Spleen (tissue), 11 donors: ENCODE measurements at regions not wholly inside any gene's neighbourhood (a gene's known extent, or its start where the extent isn't known, plus 50 kb on each side); places are given as distances from the start of the nearest gene placed in this dataset.

Experiments
- DNase-seq: peaks from one replicate; pipeline ENCODE4 v3.0.0-alpha.2; 2020
- H3K27ac ChIP-seq, 8 donors: fragments of 200-600 bp; sonication (generic) in 7 of 8; 1 replicate in 4 of 8; 2 replicates in 4 of 8; pipeline versions ENCODE4 v1.5.0 to v1.8.0; 2016 to 2021; ENCODE audit warnings: inconsistent platforms in 4 of 8, mild to moderate bottlenecking in 4 of 8, moderate library complexity in 1 of 8
- H3K27me3 ChIP-seq, 7 donors: fragments of 200-600 bp; sonication (generic) in 6 of 7; replicated peaks in 1 of 7; 1 replicate in 4 of 7; 2 replicates in 3 of 7; pipeline versions ENCODE4 v1.5.0 to v1.8.0; 2016 to 2021; ENCODE audit warnings: inconsistent platforms in 3 of 7, mild to moderate bottlenecking in 1 of 7
- H3K36me3 ChIP-seq, 6 donors: fragments of 200-600 bp; sonication (generic) in 5 of 6; 1 replicate in 4 of 6; 2 replicates in 2 of 6; pipeline versions ENCODE4 v1.5.0 to v1.8.0; 2016 to 2021; ENCODE audit warnings: inconsistent platforms in 2 of 6
- H3K4me1 ChIP-seq, 6 donors: fragments of 200-600 bp; sonication (generic) in 5 of 6; 1 replicate in 3 of 6; 2 replicates in 3 of 6; pipeline versions ENCODE4 v1.5.0 to v1.8.0; 2016 to 2021; ENCODE audit warnings: inconsistent platforms in 3 of 6
- H3K4me3 ChIP-seq, 8 donors: fragments of 200-600 bp; sonication (generic) in 7 of 8; 1 replicate in 4 of 8; 2 replicates in 4 of 8; pipeline versions ENCODE4 v1.5.0 to v1.8.0; 2016 to 2021; ENCODE audit warnings: inconsistent platforms in 4 of 8, mild to moderate bottlenecking in 4 of 8, moderate library complexity in 2 of 8
- H3K9me3 ChIP-seq, 8 donors: fragments of 200-600 bp; sonication (generic) in 7 of 8; 1 replicate in 4 of 8; 2 replicates in 4 of 8; pipeline versions ENCODE4 v1.5.0 to v1.8.0; 2016 to 2021; ENCODE audit warnings: inconsistent platforms in 4 of 8
- POLR2A ChIP-seq, 3 donors: fragments of 450-650 bp; IDR thresholded peaks; one replicate each; pipeline ENCODE4 v1.5.1; 2017; ENCODE audit warnings: antibody characterized with exemption in 3 of 3, mild to moderate bottlenecking in 1 of 3
- POLR2AphosphoS5 ChIP-seq, 3 donors: sonication (generic); formaldehyde crosslinking; IDR thresholded peaks; one replicate each; pipeline ENCODE4 v1.5.1; 2017; ENCODE audit warnings: antibody characterized with exemption in 3 of 3
- WGBS, 5 donors: extraction: QIAGEN DNeasy Blood & Tissue Kit in 3 of 5; methylation state at CpG; one replicate each; pipeline versions ENCODE4 v1.1.5 to v1.1.7; 2013 to 2018; 5-methylcytosine and 5-hydroxymethylcytosine counted together
- intact Hi-C: fragments of 100-400 bp; cut with DNase I; formaldehyde crosslinking; loops from one replicate; pipeline ENCODE4 v1.15.0; 2023; ENCODE audit warnings: low total_unique reads
- TF ChIP-seq, protein P1 (sequence below), 11 experiments: fragments of 200-600 bp in 7 of 11; fragments of 450-650 bp in 4 of 11; sonication (generic) in 4 of 11; IDR thresholded peaks in 8 of 11; conservative IDR thresholded peaks in 3 of 11; 1 replicate in 7 of 11; 2 replicates in 4 of 11; pipeline versions ENCODE4 v1.4.0 to v1.8.0; 2016 to 2021; ENCODE audit warnings: antibody characterized with exemption in 11 of 11, inconsistent platforms in 4 of 11, mild to moderate bottlenecking in 1 of 11
- donor health status: healthy with polysubstance abuse.
- donor health status: DM: no; HTN: no; CAD: no; lungs with moderate emphysema.
- donor health status: DM: no; HTN: no; CAD: no.
- donor health status: Bipolar disorder and iron deficiency.
- donor health status: healthy.
- donor health status: DM: no; HTN: no; CAD: no.
- donor health status: DM: yes; HTN: yes; CAD: no.

GRCh38 chr13:21905486-21905885 lies 234.6 kb downstream of the FGF9 start:
- whole genome bisulfite sequencing, 5 donors = 73 to 86% (median 82%) methylated on average over 5 of the region's 5 CpGs
- Histone ChIP-seq H3K27me3 (no peaks in the 10 kb centered on the region), H3K27ac (no peak overlapping the region), H3K4me3 (no peak overlapping the region), H3K4me1 (no peaks in the 10 kb centered on the region), H3K9me3 (no peaks in the 10 kb centered on the region), H3K36me3 (no peaks in the 10 kb centered on the region)
- DNase-seq = no peak
- no peak for TF ChIP-seq POLR2A (IDR thresholded peaks at IDR 0.05)
- TF ChIP-seq, protein P1, sequence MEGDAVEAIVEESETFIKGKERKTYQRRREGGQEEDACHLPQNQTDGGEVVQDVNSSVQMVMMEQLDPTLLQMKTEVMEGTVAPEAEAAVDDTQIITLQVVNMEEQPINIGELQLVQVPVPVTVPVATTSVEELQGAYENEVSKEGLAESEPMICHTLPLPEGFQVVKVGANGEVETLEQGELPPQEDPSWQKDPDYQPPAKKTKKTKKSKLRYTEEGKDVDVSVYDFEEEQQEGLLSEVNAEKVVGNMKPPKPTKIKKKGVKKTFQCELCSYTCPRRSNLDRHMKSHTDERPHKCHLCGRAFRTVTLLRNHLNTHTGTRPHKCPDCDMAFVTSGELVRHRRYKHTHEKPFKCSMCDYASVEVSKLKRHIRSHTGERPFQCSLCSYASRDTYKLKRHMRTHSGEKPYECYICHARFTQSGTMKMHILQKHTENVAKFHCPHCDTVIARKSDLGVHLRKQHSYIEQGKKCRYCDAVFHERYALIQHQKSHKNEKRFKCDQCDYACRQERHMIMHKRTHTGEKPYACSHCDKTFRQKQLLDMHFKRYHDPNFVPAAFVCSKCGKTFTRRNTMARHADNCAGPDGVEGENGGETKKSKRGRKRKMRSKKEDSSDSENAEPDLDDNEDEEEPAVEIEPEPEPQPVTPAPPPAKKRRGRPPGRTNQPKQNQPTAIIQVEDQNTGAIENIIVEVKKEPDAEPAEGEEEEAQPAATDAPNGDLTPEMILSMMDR (IDR thresholded peaks at IDR 0.05 in 8 of 11, conservative IDR thresholded peaks at IDR 0.05 in 3 of 11) = no peak
- TF ChIP-seq POLR2AphosphoS5 (IDR thresholded peaks at IDR 0.05) = no peak
- intact Hi-C loops = no loop called here

- H3K36me3 ChIP-seq = no peaks in the 10 kb centered on the region
- WGBS, 5 donors = 71 to 85% (median 74%) methylated on average over 7 of the region's 7 CpGs
- H3K4me3 ChIP-seq = no peak overlapping the region
- intact Hi-C loops = no loop called here
- DNase-seq = no peak
- no peaks in the 10 kb centered on the region for H3K9me3 ChIP-seq
- peaks cover 0 to 3% (median 0%) of the 10 kb centered on the region in 7 donors for H3K27me3 ChIP-seq
- no peak overlapping the region for H3K27ac ChIP-seq
- TF ChIP-seq, protein P1 (IDR thresholded peaks at IDR 0.05 in 8 of 11, conservative IDR thresholded peaks at IDR 0.05 in 3 of 11) = no peak
- TF ChIP-seq POLR2A (IDR thresholded peaks at IDR 0.05) (no peak), POLR2AphosphoS5 (IDR thresholded peaks at IDR 0.05) (no peak)
- H3K4me1 ChIP-seq = no peaks in the 10 kb centered on the region
Measured at GRCh38 chr13:21909331-21909730, 238.5 kb downstream of the FGF9 start.

DNA sequence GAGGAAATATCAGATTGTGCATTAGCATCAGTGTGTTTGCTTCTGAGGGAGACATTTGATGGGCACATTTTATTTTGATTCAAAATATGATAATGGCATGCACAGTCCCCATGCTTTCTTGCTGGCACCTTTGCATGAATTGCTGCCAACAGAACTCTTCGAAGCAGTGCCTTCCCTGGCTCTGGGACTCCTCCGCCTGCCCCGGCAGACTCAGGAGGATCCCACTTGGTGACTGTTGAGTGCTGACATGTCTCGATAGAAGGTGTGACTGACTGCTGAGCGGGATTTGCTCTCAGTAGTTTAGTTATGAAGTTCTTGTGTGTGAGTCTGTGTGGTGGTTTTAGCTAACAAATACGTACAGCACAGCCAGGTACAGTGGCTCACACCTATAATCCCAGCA lies 239.7 kb downstream of the FGF9 start:
- H3K9me3 ChIP-seq = no peaks in the 10 kb centered on the region
- intact Hi-C loops = no loop called here
- H3K36me3 ChIP-seq = no peaks in the 10 kb centered on the region
- no peak overlapping the region for H3K4me3 ChIP-seq
- 81 to 94% (median 87%) methylated on average over 6 of the region's 6 CpGs for WGBS, 5 donors
- peaks cover 0 to 3% (median 0%) of the 10 kb centered on the region in 7 donors for H3K27me3 ChIP-seq
- no peak for DNase-seq
- H3K4me1 ChIP-seq = no peaks in the 10 kb centered on the region
- TF ChIP-seq POLR2A (IDR thresholded peaks at IDR 0.05) (no peak), POLR2AphosphoS5 (IDR thresholded peaks at IDR 0.05) (no peak)
- TF ChIP-seq, protein P1 (IDR thresholded peaks at IDR 0.05 in 8 of 11, conservative IDR thresholded peaks at IDR 0.05 in 3 of 11) = no peak
- H3K27ac ChIP-seq = no peak overlapping the region

DNA sequence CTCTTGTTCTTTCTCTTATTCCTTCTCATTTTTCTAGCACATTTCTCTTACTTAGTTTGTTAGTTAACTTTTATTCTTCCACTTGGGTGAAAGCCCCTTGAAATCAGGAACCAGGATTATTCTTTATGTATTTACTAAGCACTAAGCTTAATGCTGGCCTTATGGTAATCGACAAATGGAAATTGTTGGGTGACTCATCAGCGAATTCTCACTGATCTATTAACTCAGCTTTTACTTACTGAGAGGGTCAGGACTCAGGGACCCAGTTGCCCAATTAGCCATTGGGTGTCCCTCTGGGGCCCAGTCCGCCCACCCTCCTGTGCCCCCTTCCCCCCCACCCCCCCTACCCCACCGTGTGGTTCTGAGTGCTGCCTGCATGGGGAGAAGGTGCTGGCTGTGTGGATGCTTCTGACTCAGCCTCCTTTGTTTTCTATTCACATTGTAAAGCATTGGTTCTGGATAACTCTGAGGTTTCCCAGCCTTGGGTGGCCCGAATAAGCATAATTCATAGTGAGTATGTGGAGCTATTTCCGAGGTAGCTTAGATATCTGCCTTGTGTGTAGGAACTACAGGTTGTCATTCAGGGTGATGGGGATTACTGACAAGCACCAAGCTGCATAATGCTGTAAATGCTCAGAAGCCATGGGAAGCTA lies 240.9 kb downstream of the FGF9 start:
- Histone ChIP-seq H3K9me3 (no peaks in the 10 kb centered on the region), H3K36me3 (no peaks in the 10 kb centered on the region), H3K4me1 (no peaks in the 10 kb centered on the region), H3K27me3 (peaks cover 0 to 3% (median 0%) of the 10 kb centered on the region in 7 donors), H3K4me3 (no peak overlapping the region), H3K27ac (no peak overlapping the region)
- 67 to 78% (median 75%) methylated on average over 6 of the region's 6 CpGs for WGBS, 5 donors
- TF ChIP-seq POLR2AphosphoS5 (IDR thresholded peaks at IDR 0.05) (no peak), POLR2A (IDR thresholded peaks at IDR 0.05) (no peak)
- TF ChIP-seq, protein P1 (IDR thresholded peaks at IDR 0.05 in 8 of 11, conservative IDR thresholded peaks at IDR 0.05 in 3 of 11) = no peak
- intact Hi-C loops = no loop called here
- DNase-seq = no peak
